Gastrocnemius medialis (tissue), 4 donors: ENCODE measurements at regions not wholly inside any gene's neighbourhood (a gene's known extent, or its start where the extent isn't known, plus 50 kb on each side); places are given as distances from the start of the nearest gene placed in this dataset.

ENCODE experiments used
- CTCF ChIP-seq, 5 experiments: fragments of 450-650 bp in 3 of 5; fragments of 200-600 bp in 2 of 5; sonication (generic) in 2 of 5; IDR thresholded peaks in 4 of 5; conservative IDR thresholded peaks in 1 of 5; 1 replicate in 4 of 5; 2 replicates in 1 of 5; pipeline ENCODE4 v1.5.1; 2016 to 2019; ENCODE audit warnings: antibody characterized with exemption in 5 of 5, mild to moderate bottlenecking in 3 of 5, moderate library complexity in 3 of 5
- POLR2A ChIP-seq, 2 donors: fragments of 450-650 bp; IDR thresholded peaks; one replicate each; pipeline ENCODE4 v1.6.1; 2017; ENCODE audit warnings: antibody characterized with exemption in 2 of 2, mild to moderate bottlenecking in 2 of 2, moderate library complexity in 2 of 2

- TF ChIP-seq POLR2A (IDR thresholded peaks at IDR 0.05) (no peak), CTCF (IDR thresholded peaks at IDR 0.05 in 4 of 5, conservative IDR thresholded peaks at IDR 0.05 in 1 of 5) (no peak)
Observed at GRCh38 chr4:81634766-81635549, 163.3 kb upstream of the RASGEF1B start.
